ENCODE measurements at regions not wholly inside any gene's neighbourhood (a gene's known extent, or its start where the extent isn't known, plus 50 kb on each side); places are given as distances from the start of the nearest gene placed in this dataset.
"Not testable (repeated sequence)": the region's sequence is repeated elsewhere in the genome, so short reads cannot be mapped to it uniquely, and the experiment has no call there.

DNA sequence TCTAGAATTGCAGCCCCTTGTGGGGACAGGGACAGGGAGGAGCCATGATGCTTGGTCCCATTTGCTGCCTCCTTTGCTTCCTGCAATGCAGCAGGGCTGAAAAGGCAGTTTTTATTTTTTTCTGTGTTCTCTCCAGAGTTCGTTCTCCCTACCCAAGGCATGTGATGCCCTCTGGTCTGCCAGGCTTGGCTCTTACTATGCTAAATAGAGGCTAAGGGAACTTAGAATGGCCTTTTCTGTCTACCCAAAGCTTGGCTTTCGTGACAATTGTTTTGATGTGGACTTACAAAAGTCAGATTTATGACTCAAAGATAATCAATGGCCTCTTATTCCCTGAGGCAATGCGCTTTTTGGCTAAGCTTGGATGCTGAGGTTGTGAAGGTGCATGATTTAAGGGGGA is 293.3 kb upstream of the TBL1XR1 start:
- no peak for ATAC-seq
- H3K4me3 Mint-ChIP-seq: no peak overlapping the region
- no peaks in the 10 kb centered on the region for H3K27me3 Mint-ChIP-seq
- H3K36me3 Mint-ChIP-seq (ENCODE audit: low read depth): no peaks in the 10 kb centered on the region
- peaks cover 9% of the 10 kb centered on the region for H3K4me1 Mint-ChIP-seq
- no peak for DNase-seq
- H3K27ac Mint-ChIP-seq: peak overlapping the region; percentile 2
- H3K9me3 ChIP-seq (ENCODE audit: control insufficient read depth, low read length, poor library complexity, severe bottlenecking): no peaks in the 10 kb centered on the region

GRCh38 chr3:177491296-177492032 is 294.2 kb upstream of the TBL1XR1 start:
- DNase-seq (no peak), ATAC-seq (no peak)
- Mint-ChIP-seq H3K36me3 (ENCODE audit: low read depth) (no peaks in the 10 kb centered on the region), H3K4me1 (peaks cover 9% of the 10 kb centered on the region), H3K27me3 (no peaks in the 10 kb centered on the region), H3K27ac (no peak overlapping the region), H3K4me3 (no peak overlapping the region)
- no peaks in the 10 kb centered on the region for H3K9me3 ChIP-seq (ENCODE audit: control insufficient read depth, low read length, poor library complexity, severe bottlenecking)

DNA sequence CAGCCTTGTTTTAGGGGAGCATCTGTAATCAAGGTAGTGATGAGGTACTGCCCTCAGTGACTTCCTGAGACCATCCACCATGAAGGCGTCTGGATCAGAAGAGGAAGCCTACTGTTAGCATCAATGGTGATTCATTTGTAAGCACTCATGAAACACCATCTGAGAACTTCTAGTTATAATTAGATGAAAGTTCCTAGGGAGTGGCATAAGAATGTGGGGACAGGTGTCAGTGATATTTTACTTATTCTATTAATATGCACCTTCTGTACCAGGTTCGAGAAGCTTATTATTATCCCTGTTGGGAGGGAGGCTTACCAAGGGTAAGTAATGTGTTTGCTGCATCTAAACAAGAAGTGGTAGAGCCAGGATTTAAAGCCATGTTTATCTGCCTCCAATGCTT is 295.8 kb upstream of the TBL1XR1 start:
- ATAC-seq (no peak), DNase-seq (no peak)
- H3K4me1 Mint-ChIP-seq: peaks cover 8% of the 10 kb centered on the region
- H3K27me3 Mint-ChIP-seq: no peaks in the 10 kb centered on the region
- H3K4me3 Mint-ChIP-seq: no peak overlapping the region
- no peak overlapping the region for H3K27ac Mint-ChIP-seq
- H3K36me3 Mint-ChIP-seq (ENCODE audit: low read depth): no peaks in the 10 kb centered on the region
- no peaks in the 10 kb centered on the region for H3K9me3 ChIP-seq (ENCODE audit: control insufficient read depth, low read length, poor library complexity, severe bottlenecking)

DNA sequence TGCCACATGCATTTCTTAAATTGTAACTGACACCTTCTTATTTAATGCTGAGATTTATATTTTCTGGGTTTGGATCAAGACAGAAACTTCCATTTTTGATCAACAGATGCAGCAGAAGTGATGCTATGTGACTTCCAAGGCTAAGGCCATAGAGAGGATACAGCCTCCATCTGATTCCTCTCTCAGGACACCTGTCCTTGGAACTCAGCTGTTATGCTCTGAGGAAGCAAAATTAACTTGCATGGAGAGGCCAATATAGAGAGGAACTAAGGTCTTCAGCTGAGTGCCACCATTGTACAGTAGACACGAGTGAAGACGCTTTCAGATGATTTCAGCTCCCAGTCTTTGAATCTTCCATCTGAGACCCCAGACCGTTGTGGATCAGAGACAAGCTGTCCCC is 296.9 kb upstream of the TBL1XR1 start:
- ATAC-seq: no peak
- no peak overlapping the region for H3K27ac Mint-ChIP-seq

GRCh38 chr3:177495566-177495965 is 298.3 kb upstream of the TBL1XR1 start:
- Mint-ChIP-seq H3K27ac (no peak overlapping the region), H3K4me1 (no peaks in the 10 kb centered on the region), H3K36me3 (ENCODE audit: low read depth) (no peaks in the 10 kb centered on the region), H3K4me3 (no peak overlapping the region), H3K27me3 (no peaks in the 10 kb centered on the region)
- no peak for DNase-seq
- ATAC-seq: no peak
- no peaks in the 10 kb centered on the region for H3K9me3 ChIP-seq (ENCODE audit: control insufficient read depth, low read length, poor library complexity, severe bottlenecking)

More for the DNA sequence above, 296.9 kb upstream of the TBL1XR1 start:
- no peak for DNase-seq
- Mint-ChIP-seq H3K4me3 (no peak overlapping the region), H3K4me1 (peaks cover 1% of the 10 kb centered on the region), H3K36me3 (ENCODE audit: low read depth) (no peaks in the 10 kb centered on the region), H3K27me3 (no peaks in the 10 kb centered on the region)
- H3K9me3 ChIP-seq (ENCODE audit: control insufficient read depth, low read length, poor library complexity, severe bottlenecking): no peaks in the 10 kb centered on the region

DNA sequence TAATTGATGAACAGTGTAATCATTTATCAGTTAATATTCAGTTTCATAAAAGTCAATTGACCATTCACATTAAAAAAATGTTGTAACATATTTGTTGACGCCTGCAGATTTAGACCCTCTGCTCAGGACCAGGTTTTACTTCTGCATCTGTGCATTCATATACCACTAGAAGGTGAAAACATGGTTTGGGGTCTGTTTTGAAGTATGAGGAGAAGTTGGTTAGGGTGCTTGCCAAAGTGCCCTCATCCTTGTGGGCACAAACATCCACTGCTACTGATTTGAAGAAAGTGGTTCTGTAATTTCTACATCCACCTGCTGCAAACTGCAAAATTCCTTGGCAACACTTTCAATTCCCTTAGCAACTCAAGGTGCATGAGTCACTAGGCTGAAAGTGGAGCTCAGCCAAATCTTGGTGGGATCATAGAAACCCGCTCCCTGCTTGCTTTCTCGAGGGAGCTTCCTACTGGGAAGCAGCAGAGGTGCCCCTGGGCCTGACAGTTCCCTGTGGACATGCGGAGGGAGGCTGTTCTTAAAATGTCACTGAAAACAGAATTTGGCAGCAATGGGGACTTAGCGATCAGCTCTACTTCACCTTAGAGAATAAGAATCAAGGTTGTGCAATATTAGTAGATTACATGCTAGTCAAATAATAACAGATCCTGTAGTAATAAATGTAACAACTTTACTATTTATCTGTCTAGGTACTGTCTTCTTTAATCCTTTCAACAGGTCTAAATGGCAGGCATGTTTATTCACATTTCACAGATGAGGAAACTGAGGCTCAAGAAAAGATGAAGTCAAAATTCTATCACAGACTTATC is 301.0 kb upstream of the TBL1XR1 start:
- no peak for DNase-seq

GRCh38 chr3:177499039-177499438 is 301.8 kb upstream of the TBL1XR1 start:
- not testable (repeated sequence) for H3K27ac Mint-ChIP-seq; H3K36me3 Mint-ChIP-seq (ENCODE audit: low read depth); H3K27me3 Mint-ChIP-seq; DNase-seq; ATAC-seq; H3K9me3 ChIP-seq (ENCODE audit: control insufficient read depth, low read length, poor library complexity, severe bottlenecking); H3K4me1 Mint-ChIP-seq; H3K4me3 Mint-ChIP-seq

More for the DNA sequence above, 301.0 kb upstream of the TBL1XR1 start:
- Mint-ChIP-seq H3K36me3 (ENCODE audit: low read depth) (no peaks in the 10 kb centered on the region), H3K4me3 (no peak overlapping the region), H3K27me3 (no peaks in the 10 kb centered on the region), H3K27ac (no peak overlapping the region), H3K4me1 (no peaks in the 10 kb centered on the region)
- no peak for ATAC-seq
- H3K9me3 ChIP-seq (ENCODE audit: control insufficient read depth, low read length, poor library complexity, severe bottlenecking): no peaks in the 10 kb centered on the region

GRCh38 chr3:177499779-177500423 is 302.6 kb upstream of the TBL1XR1 start:
- H3K36me3 Mint-ChIP-seq (ENCODE audit: low read depth): no peaks in the 10 kb centered on the region
- no peak for DNase-seq
- no peak overlapping the region for H3K27ac Mint-ChIP-seq
- H3K4me1 Mint-ChIP-seq: no peaks in the 10 kb centered on the region
- H3K4me3 Mint-ChIP-seq: no peak overlapping the region
- no peaks in the 10 kb centered on the region for H3K27me3 Mint-ChIP-seq
- ATAC-seq: no peak
- no peaks in the 10 kb centered on the region for H3K9me3 ChIP-seq (ENCODE audit: control insufficient read depth, low read length, poor library complexity, severe bottlenecking)

DNA sequence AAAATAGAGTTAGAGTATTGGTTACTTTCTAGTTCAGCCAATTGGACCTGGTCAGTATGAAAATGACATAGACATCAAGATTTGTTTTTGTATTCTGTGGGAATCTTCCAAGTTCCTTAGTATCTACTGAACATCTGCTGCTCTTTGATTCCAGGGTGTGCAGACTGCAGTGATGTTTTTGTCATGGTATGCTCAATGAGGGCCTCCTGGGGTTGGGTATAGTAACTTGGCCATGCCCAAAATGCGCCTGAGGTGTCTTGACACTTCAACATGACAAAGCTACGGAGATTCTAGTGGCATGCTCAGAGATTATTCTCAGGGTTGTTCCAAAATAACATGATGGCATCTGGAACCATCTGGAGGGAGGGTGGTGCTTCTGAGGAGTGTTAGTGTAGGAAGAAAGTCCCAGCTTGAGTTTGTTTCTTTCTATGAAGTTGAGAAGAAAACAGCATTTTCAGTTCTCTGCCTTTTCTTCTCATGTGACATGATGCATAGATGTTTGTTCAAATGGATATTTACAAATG is 313.5 kb upstream of the TBL1XR1 start:
- no peaks in the 10 kb centered on the region for H3K27me3 Mint-ChIP-seq
- H3K4me3 Mint-ChIP-seq: no peak overlapping the region
- no peaks in the 10 kb centered on the region for H3K36me3 Mint-ChIP-seq (ENCODE audit: low read depth)
- ATAC-seq (no peak), DNase-seq (no peak)
- H3K27ac Mint-ChIP-seq: no peak overlapping the region
- H3K9me3 ChIP-seq (ENCODE audit: control insufficient read depth, low read length, poor library complexity, severe bottlenecking): no peaks in the 10 kb centered on the region
- no peaks in the 10 kb centered on the region for H3K4me1 Mint-ChIP-seq

- Mint-ChIP-seq H3K27me3 (no peaks in the 10 kb centered on the region), H3K36me3 (ENCODE audit: low read depth) (no peaks in the 10 kb centered on the region), H3K4me3 (no peak overlapping the region), H3K27ac (no peak overlapping the region), H3K4me1 (no peaks in the 10 kb centered on the region)
- DNase-seq (no peak), ATAC-seq (no peak)
- no peaks in the 10 kb centered on the region for H3K9me3 ChIP-seq (ENCODE audit: control insufficient read depth, low read length, poor library complexity, severe bottlenecking)
Observed at GRCh38 chr3:177512945-177513814, 315.9 kb upstream of the TBL1XR1 start.

DNA sequence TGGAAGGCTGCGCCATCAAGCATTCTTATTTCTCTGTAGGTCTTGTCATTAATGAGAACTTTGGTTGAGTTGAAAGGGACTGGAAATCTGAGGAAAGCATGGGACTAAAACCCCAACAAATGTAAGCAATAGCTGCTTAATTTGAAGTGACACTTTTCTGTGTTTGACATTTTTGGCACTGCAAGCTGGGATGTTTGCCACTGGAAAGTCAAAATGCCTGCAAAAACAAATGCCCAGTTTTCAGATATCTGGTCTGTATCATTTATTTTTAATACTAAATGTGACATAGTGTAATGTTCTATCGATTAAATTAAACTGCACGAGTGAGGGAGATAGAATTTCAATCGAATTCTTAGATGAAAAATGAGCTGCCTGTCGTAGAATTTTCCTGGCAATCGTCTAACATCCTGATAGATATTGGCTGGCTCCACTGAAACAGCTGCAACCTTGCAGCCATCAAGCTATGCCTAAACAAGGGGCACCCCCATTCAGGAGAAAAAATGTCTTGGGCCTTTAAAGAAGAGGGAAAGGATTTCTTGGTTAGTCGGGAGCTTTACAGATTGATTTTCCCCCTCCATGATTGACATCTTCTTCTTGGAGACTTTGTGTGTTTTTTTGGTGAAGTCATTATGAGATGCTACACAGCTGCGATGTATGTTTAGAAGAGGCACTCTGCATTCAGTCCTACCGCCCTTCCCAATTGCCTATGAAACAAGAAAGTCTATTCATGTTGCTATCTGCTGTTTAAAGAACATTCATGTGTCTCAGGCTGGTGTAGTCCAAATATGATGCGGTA is 316.7 kb upstream of the TBL1XR1 start:
- no peak overlapping the region for H3K27ac Mint-ChIP-seq
- no peaks in the 10 kb centered on the region for H3K4me1 Mint-ChIP-seq
- no peaks in the 10 kb centered on the region for H3K9me3 ChIP-seq (ENCODE audit: control insufficient read depth, low read length, poor library complexity, severe bottlenecking)
- no peak overlapping the region for H3K4me3 Mint-ChIP-seq
- DNase-seq (no peak), ATAC-seq (no peak)
- no peaks in the 10 kb centered on the region for H3K36me3 Mint-ChIP-seq (ENCODE audit: low read depth)
- no peaks in the 10 kb centered on the region for H3K27me3 Mint-ChIP-seq
